Thyroid gland (tissue), 4 donors: ENCODE measurements at regions not wholly inside any gene's neighbourhood (a gene's known extent, or its start where the extent isn't known, plus 50 kb on each side); places are given as distances from the start of the nearest gene placed in this dataset.

Experiments used
- DNase-seq, 2 donors: peaks; one replicate each; pipeline ENCODE4 v3.0.0-alpha.2; 2019
- H3K27ac ChIP-seq, 3 donors: fragments of 200-600 bp; sonication (generic); 1 replicate in 2 of 3; 2 replicates in 1 of 3; pipeline ENCODE4 v1.5.1; 2016 to 2019; ENCODE audit warnings: mild to moderate bottlenecking in 1 of 3, moderate library complexity in 1 of 3
- H3K27me3 ChIP-seq: fragments of 200-600 bp; sonication (generic); one replicate; pipeline ENCODE4 v1.5.1; 2019
- H3K36me3 ChIP-seq, 2 donors: fragments of 200-600 bp; sonication (generic); one replicate each; pipeline ENCODE4 v1.5.1; 2016 to 2019
- H3K4me1 ChIP-seq, 2 donors: fragments of 200-600 bp; sonication (generic); one replicate each; pipeline ENCODE4 v1.5.1; 2017 to 2019
- H3K4me3 ChIP-seq, 3 donors: fragments of 200-600 bp; sonication (generic); replicated peaks in 1 of 3; 1 replicate in 2 of 3; 2 replicates in 1 of 3; pipeline ENCODE4 v1.5.1; 2016; ENCODE audit warnings: mild to moderate bottlenecking in 1 of 3
- H3K9me3 ChIP-seq: fragments of 200-600 bp; sonication (generic); one replicate; pipeline ENCODE4 v1.5.1; 2017
- CTCF ChIP-seq, 6 experiments: fragments of 200-600 bp in 3 of 6; fragments of 450-650 bp in 3 of 6; sonication (generic) in 3 of 6; IDR thresholded peaks; one replicate each; pipeline ENCODE4 v1.5.1; 2016 to 2019; ENCODE audit warnings: antibody characterized with exemption in 6 of 6, mild to moderate bottlenecking in 2 of 6, inconsistent platforms in 1 of 6, moderate library complexity in 1 of 6
- POLR2A ChIP-seq, 2 donors: fragments of 450-650 bp; IDR thresholded peaks; one replicate each; pipeline ENCODE4 v1.6.1; 2017; ENCODE audit warnings: antibody characterized with exemption in 2 of 2, mild to moderate bottlenecking in 2 of 2, moderate library complexity in 1 of 2
- WGBS, 2 donors: methylation state at CpG; one replicate each; pipeline ENCODE4 v1.1.5; 2017; 5-methylcytosine and 5-hydroxymethylcytosine counted together
- intact Hi-C: fragments of 100-400 bp; cut with DNase I; formaldehyde crosslinking; loops from one replicate; pipeline ENCODE4 v1.15.1; 2023

DNA sequence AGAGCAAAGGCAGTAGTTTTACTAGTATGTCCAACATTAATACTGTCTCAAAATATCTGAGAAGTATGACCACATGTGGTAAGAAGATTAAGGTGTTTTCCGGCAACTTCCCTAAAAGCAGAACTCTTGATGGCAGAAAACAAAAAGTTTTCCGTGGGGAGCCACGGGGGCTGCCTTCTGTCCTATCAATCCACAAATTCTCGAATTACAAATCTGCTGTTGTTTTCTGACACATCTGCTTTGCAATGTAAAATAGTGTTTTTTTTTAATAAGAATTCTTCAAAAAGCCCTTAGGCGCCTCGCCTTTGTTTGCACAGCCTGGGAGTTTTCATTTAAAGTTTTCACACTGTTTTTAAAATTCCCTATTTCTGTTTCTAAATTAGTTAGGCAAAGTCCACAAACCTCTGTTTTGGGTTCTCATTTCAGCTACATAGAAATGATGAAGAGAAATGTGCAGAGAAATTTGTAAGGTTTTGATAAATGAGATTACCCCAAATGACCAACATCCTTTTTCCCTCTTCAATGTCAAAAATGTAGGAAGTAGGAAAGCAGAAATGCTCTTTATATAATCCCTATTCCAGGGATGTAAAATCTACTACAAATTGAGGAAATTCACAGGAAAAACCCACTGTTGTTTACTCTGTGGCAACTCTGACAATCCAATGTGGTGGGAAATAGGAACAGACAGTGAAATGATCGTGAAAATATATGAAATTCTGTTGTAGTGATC is 385.8 kb downstream of the ZEB2 start:
- Histone ChIP-seq H3K27ac (no peak overlapping the region), H3K27me3 (no peaks in the 10 kb centered on the region), H3K4me3 (no peak overlapping the region), H3K4me1 (peaks cover 0 to 3% of the 10 kb centered on the region in 2 donors), H3K36me3 (no peaks in the 10 kb centered on the region), H3K9me3 (no peaks in the 10 kb centered on the region)
- TF ChIP-seq POLR2A (IDR thresholded peaks at IDR 0.05) (no peak), CTCF (IDR thresholded peaks at IDR 0.05) (no peak)
- WGBS, 2 donors = 78 to 83% methylated on average over 7 of the region's 7 CpGs
- no peak for DNase-seq
- intact Hi-C loops = no loop called here

DNA sequence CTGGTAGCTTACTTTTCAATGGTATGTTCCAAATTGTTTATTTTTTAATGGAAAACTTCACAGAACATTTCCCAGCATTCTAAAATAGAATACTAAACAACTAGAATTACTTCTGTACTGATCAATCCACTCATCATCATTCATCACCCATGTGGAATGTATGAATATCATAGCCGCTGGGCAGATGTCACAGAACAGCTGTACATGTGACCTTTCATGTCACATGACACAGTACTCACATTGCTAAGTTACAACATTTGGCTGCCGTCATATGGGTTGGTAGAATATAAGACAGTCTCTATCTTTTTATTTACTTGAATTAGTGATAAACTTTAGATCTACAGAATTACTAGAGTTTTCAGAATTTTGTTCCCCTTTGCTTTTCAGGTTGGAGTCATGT is 387.6 kb downstream of the ZEB2 start:
- H3K4me3 ChIP-seq = no peak overlapping the region
- intact Hi-C loops = no loop called here
- peaks cover 0 to 3% of the 10 kb centered on the region in 2 donors for H3K4me1 ChIP-seq
- no peak for DNase-seq
- H3K36me3 ChIP-seq = no peaks in the 10 kb centered on the region
- WGBS, 2 donors = 97 to 99% methylated on average over 2 of the region's 2 CpGs
- no peaks in the 10 kb centered on the region for H3K9me3 ChIP-seq
- H3K27ac ChIP-seq = no peak overlapping the region
- no peaks in the 10 kb centered on the region for H3K27me3 ChIP-seq
- TF ChIP-seq CTCF (IDR thresholded peaks at IDR 0.05) = no peak
- TF ChIP-seq POLR2A (IDR thresholded peaks at IDR 0.05) = no peak

DNA sequence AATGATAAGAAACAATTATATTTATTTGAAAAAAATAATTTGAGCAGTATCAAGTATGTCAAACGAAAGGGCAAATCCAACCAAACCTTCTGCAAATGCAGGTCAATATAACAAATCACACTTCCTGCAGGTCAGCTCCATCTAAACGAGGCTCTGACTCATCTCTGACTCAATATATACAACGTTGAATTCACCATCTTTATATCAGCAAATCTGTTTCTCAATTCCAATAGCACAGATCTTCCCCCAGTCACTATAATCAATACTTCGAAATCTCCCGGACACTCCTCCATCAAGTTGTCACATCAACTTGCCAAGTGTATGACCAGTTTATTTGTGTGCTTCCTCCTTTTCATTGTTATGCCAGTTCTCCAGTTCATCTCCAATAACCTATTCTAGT is 388.9 kb downstream of the ZEB2 start:
- peaks cover 0 to 3% of the 10 kb centered on the region in 2 donors for H3K4me1 ChIP-seq
- H3K36me3 ChIP-seq = no peaks in the 10 kb centered on the region
- no peak overlapping the region for H3K4me3 ChIP-seq
- intact Hi-C loops = no loop called here
- 89% methylated on average over 5 of the region's 5 CpGs for WGBS, 2 donors
- TF ChIP-seq CTCF (IDR thresholded peaks at IDR 0.05) (no peak), POLR2A (IDR thresholded peaks at IDR 0.05) (no peak)
- DNase-seq = no peak
- no peaks in the 10 kb centered on the region for H3K9me3 ChIP-seq
- H3K27me3 ChIP-seq = no peaks in the 10 kb centered on the region
- no peak overlapping the region for H3K27ac ChIP-seq

- no peaks in the 10 kb centered on the region for H3K27me3 ChIP-seq
- H3K36me3 ChIP-seq = no peaks in the 10 kb centered on the region
- no peaks in the 10 kb centered on the region for H3K9me3 ChIP-seq
- no peak overlapping the region for H3K27ac ChIP-seq
- intact Hi-C loops = no loop called here
- no peak for TF ChIP-seq CTCF (IDR thresholded peaks at IDR 0.05)
- no peak for TF ChIP-seq POLR2A (IDR thresholded peaks at IDR 0.05)
- no peak overlapping the region for H3K4me3 ChIP-seq
- H3K4me1 ChIP-seq = peaks cover 0 to 3% of the 10 kb centered on the region in 2 donors
- no peak for DNase-seq
Measured at GRCh38 chr2:144130551-144130950, 389.4 kb downstream of the ZEB2 start.

DNA sequence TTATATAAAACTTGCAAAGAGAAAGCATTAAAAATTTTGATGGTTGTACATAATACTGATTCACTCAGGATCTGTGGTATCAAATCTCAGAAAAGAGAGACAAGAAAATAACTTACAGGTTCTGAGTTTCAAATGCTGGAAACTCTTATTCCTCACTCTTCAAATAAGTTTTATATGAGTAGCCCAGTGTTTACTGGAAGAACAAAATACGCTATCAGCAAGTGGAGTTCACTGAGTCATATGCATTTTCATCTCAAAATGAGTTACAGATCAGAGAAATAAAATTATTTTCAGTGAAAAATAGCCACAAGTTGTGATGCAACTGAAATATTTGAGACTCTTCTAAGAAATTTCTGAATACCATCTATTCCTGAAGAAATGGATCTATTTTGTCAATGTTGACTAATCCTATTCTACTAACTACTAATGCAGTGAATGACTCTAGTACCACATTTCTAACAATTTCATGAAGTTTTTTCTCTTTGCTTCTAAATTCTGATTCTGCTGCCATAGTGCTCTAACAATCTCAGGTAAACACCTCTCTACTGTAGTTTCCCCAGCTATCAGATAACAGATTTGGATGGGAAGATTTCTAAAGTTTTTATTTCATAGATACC is 391.7 kb downstream of the ZEB2 start:
- Histone ChIP-seq H3K9me3 (no peaks in the 10 kb centered on the region), H3K36me3 (no peaks in the 10 kb centered on the region), H3K27ac (no peak overlapping the region), H3K4me1 (no peaks in the 10 kb centered on the region), H3K4me3 (no peak overlapping the region), H3K27me3 (no peaks in the 10 kb centered on the region)
- DNase-seq = no peak
- no peak for TF ChIP-seq CTCF (IDR thresholded peaks at IDR 0.05)
- no peak for TF ChIP-seq POLR2A (IDR thresholded peaks at IDR 0.05)
- intact Hi-C loops = no loop called here
- 90 to 96% methylated on average over 1 of the region's 1 CpG for WGBS, 2 donors
